Thyroid gland (tissue), 4 donors: ENCODE measurements at regions not wholly inside any gene's neighbourhood (a gene's known extent, or its start where the extent isn't known, plus 50 kb on each side); places are given as distances from the start of the nearest gene placed in this dataset.

Source experiments
- DNase-seq, 2 donors: peaks; one replicate each; pipeline ENCODE4 v3.0.0-alpha.2; 2019
- H3K27ac ChIP-seq, 3 donors: fragments of 200-600 bp; sonication (generic); 1 replicate in 2 of 3; 2 replicates in 1 of 3; pipeline ENCODE4 v1.5.1; 2016 to 2019; ENCODE audit warnings: mild to moderate bottlenecking in 1 of 3, moderate library complexity in 1 of 3
- H3K27me3 ChIP-seq: fragments of 200-600 bp; sonication (generic); one replicate; pipeline ENCODE4 v1.5.1; 2019
- H3K36me3 ChIP-seq, 2 donors: fragments of 200-600 bp; sonication (generic); one replicate each; pipeline ENCODE4 v1.5.1; 2016 to 2019
- H3K4me1 ChIP-seq, 2 donors: fragments of 200-600 bp; sonication (generic); one replicate each; pipeline ENCODE4 v1.5.1; 2017 to 2019
- H3K4me3 ChIP-seq, 3 donors: fragments of 200-600 bp; sonication (generic); replicated peaks in 1 of 3; 1 replicate in 2 of 3; 2 replicates in 1 of 3; pipeline ENCODE4 v1.5.1; 2016; ENCODE audit warnings: mild to moderate bottlenecking in 1 of 3
- H3K9me3 ChIP-seq: fragments of 200-600 bp; sonication (generic); one replicate; pipeline ENCODE4 v1.5.1; 2017
- POLR2A ChIP-seq, 2 donors: fragments of 450-650 bp; IDR thresholded peaks; one replicate each; pipeline ENCODE4 v1.6.1; 2017; ENCODE audit warnings: antibody characterized with exemption in 2 of 2, mild to moderate bottlenecking in 2 of 2, moderate library complexity in 1 of 2
- WGBS, 2 donors: methylation state at CpG; one replicate each; pipeline ENCODE4 v1.1.5; 2017; 5-methylcytosine and 5-hydroxymethylcytosine counted together
- intact Hi-C: fragments of 100-400 bp; cut with DNase I; formaldehyde crosslinking; loops from one replicate; pipeline ENCODE4 v1.15.1; 2023
- TF ChIP-seq, protein P1 (sequence below), 6 experiments: fragments of 200-600 bp in 3 of 6; fragments of 450-650 bp in 3 of 6; sonication (generic) in 3 of 6; IDR thresholded peaks; one replicate each; pipeline ENCODE4 v1.5.1; 2016 to 2019; ENCODE audit warnings: antibody characterized with exemption in 6 of 6, mild to moderate bottlenecking in 2 of 6, inconsistent platforms in 1 of 6, moderate library complexity in 1 of 6

DNA sequence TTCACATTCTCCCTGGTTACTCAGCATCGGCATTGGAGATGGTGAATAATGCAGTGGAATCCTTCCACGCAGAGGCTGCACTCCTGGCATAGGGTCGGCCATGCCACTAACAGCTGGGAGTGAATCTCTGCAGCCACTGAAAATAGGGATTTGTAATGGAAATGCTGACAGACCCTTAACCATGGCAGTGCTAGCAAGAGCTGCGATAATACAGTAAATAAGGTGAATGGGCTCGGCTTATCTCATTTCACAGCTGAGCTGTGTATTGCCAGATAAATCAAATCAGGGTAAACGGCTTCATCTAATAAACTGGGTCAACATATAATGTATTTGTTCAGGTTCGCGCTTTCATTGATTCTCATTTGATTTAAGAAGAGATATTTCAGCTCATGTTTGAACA is 156.8 kb downstream of the SLC35B3 start:
- Histone ChIP-seq H3K27me3 (no peaks in the 10 kb centered on the region), H3K9me3 (no peaks in the 10 kb centered on the region), H3K27ac (no peak overlapping the region), H3K36me3 (no peaks in the 10 kb centered on the region), H3K4me1 (no peaks in the 10 kb centered on the region), H3K4me3 (no peak overlapping the region)
- no peak for DNase-seq
- WGBS, 2 donors: 81 to 83% methylated on average over 8 of the region's 8 CpGs
- TF ChIP-seq, protein P1, sequence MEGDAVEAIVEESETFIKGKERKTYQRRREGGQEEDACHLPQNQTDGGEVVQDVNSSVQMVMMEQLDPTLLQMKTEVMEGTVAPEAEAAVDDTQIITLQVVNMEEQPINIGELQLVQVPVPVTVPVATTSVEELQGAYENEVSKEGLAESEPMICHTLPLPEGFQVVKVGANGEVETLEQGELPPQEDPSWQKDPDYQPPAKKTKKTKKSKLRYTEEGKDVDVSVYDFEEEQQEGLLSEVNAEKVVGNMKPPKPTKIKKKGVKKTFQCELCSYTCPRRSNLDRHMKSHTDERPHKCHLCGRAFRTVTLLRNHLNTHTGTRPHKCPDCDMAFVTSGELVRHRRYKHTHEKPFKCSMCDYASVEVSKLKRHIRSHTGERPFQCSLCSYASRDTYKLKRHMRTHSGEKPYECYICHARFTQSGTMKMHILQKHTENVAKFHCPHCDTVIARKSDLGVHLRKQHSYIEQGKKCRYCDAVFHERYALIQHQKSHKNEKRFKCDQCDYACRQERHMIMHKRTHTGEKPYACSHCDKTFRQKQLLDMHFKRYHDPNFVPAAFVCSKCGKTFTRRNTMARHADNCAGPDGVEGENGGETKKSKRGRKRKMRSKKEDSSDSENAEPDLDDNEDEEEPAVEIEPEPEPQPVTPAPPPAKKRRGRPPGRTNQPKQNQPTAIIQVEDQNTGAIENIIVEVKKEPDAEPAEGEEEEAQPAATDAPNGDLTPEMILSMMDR (IDR thresholded peaks at IDR 0.05): no peak
- no peak for TF ChIP-seq POLR2A (IDR thresholded peaks at IDR 0.05)
- intact Hi-C loops: no loop called here

DNA sequence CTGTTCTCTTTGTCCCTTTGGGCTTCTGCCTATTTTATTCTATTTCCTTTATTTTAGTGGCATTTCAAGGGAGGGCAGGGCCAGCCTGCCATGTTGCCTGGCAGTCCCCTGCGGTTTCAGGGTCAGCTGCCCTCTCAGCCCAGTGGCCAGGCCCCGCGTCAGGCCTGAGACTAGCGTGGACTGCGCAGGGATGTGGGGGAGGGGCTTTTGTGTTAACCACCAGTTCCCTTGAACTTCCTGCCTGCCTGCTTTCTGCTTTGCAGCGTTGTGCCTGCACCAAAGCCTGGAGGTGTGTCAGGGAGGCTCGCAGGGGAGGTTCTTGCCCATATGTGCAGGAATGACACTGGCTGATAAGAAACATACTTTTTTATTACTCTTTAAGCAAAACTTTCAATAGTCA is 157.6 kb downstream of the SLC35B3 start:
- TF ChIP-seq, protein P1 (IDR thresholded peaks at IDR 0.05): no peak
- H3K4me1 ChIP-seq: no peaks in the 10 kb centered on the region
- no peaks in the 10 kb centered on the region for H3K9me3 ChIP-seq
- no peaks in the 10 kb centered on the region for H3K27me3 ChIP-seq
- no peaks in the 10 kb centered on the region for H3K36me3 ChIP-seq
- intact Hi-C loops: no loop called here
- H3K27ac ChIP-seq: no peak overlapping the region
- H3K4me3 ChIP-seq: no peak overlapping the region
- WGBS, 2 donors: 45 to 62% methylated on average over 7 of the region's 7 CpGs
- DNase-seq: no peak

DNA sequence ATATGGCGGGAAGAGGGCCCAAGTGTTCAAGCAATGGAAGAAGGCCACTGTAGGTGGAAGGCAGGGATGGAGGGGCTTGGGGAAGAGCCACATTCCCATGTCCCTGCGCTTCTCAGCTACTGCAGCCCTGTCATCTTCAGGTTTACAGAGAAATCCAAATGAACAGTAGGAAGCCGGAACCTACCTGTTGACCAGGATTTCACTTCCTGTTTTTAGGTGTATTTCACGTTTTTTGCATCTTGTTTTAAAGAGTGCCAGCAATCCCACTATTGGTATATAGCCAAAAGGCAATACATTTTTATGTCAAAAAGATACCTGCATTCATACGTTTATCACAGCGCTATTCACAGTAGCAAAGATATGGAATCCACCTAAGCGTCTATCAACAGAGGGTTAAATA is 159.2 kb downstream of the SLC35B3 start:
- H3K4me1 ChIP-seq: no peaks in the 10 kb centered on the region
- TF ChIP-seq, protein P1 (IDR thresholded peaks at IDR 0.05): no peak
- TF ChIP-seq POLR2A (IDR thresholded peaks at IDR 0.05): no peak
- H3K36me3 ChIP-seq: no peaks in the 10 kb centered on the region
- 84 to 86% methylated on average over 7 of the region's 7 CpGs for WGBS, 2 donors
- H3K27me3 ChIP-seq: no peaks in the 10 kb centered on the region
- H3K4me3 ChIP-seq: no peak overlapping the region
- H3K27ac ChIP-seq: no peak overlapping the region
- no peaks in the 10 kb centered on the region for H3K9me3 ChIP-seq
- DNase-seq: no peak
- intact Hi-C loops: no loop called here

DNA sequence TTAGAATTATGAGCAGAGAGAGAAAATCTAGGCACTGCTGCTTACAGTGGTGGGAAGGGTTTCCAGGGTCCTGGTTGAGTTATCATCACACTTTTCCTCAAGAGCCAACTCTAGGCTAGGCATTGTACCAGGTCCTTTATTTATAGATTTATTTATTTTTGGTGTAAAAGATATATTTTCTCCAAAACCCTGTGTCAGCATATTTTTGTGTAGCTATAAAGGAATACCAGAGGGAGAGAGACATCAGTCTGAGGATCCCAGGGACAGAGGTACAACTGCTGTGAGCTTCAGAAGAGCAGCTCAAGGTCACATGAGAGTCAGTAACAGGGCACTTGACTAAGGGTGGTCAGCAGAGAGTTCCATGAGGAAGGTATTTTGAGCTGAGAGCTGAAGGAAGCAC is 159.7 kb downstream of the SLC35B3 start:
- no peak overlapping the region for H3K27ac ChIP-seq
- no peaks in the 10 kb centered on the region for H3K36me3 ChIP-seq
- no peak for DNase-seq
- no peaks in the 10 kb centered on the region for H3K9me3 ChIP-seq
- TF ChIP-seq, protein P1 (IDR thresholded peaks at IDR 0.05): no peak
- no peak for TF ChIP-seq POLR2A (IDR thresholded peaks at IDR 0.05)
- H3K4me3 ChIP-seq: no peak overlapping the region
- intact Hi-C loops: no loop called here
- H3K4me1 ChIP-seq: no peaks in the 10 kb centered on the region
- no peaks in the 10 kb centered on the region for H3K27me3 ChIP-seq

DNA sequence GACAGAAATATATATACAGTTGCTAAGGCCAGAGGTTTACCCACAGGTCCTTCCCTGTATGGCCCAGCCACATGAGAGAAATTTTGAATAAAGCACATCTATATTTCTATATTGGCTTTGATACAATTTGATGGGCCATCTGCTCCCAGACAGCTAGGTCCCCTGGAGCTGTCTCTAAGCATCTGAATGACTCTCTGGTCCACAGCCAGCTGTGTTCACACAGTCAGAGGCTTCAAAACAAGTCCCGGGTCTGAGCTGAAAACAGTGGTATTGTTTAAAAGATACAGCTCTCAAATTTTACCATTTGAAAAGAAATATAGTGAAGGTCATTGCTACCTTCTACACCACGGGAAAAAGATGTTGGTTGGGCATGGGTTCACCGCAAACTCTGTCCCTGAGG is 161.1 kb downstream of the SLC35B3 start:
- H3K27ac ChIP-seq: no peak overlapping the region
- no peaks in the 10 kb centered on the region for H3K4me1 ChIP-seq
- 60 to 66% methylated on average over 3 of the region's 3 CpGs for WGBS, 2 donors
- no peak overlapping the region for H3K4me3 ChIP-seq
- DNase-seq: no peak
- no peaks in the 10 kb centered on the region for H3K36me3 ChIP-seq
- no peaks in the 10 kb centered on the region for H3K9me3 ChIP-seq
- H3K27me3 ChIP-seq: no peaks in the 10 kb centered on the region
- no peak for TF ChIP-seq POLR2A (IDR thresholded peaks at IDR 0.05)
- TF ChIP-seq, protein P1 (IDR thresholded peaks at IDR 0.05): no peak
- intact Hi-C loops: no loop called here
